Astrocyte of the spinal cord (primary cell): ENCODE measurements at regions not wholly inside any gene's neighbourhood (a gene's known extent, or its start where the extent isn't known, plus 50 kb on each side); places are given as distances from the start of the nearest gene placed in this dataset.

ENCODE experiments used
- DNase-seq: peaks from one replicate; pipeline ENCODE4 v3.0.0; 2011; ENCODE audit warnings: low read depth, low spot score
- H3K4me3 ChIP-seq: 2 replicates; pipeline ENCODE4 v1.5.1; 2011; ENCODE audit warnings: low read depth, mild to moderate bottlenecking, low read length, moderate library complexity
- CTCF ChIP-seq: IDR thresholded peaks from 2 replicates; pipeline ENCODE4 v1.5.1; 2012; ENCODE audit warnings: low read depth, mild to moderate bottlenecking, low read length, inconsistent platforms
- in situ Hi-C: cut with HindIII; loops from 2 replicates; pipeline ENCODE4 v1.10.0; 2017; ENCODE audit warnings: low sequenced_read_pairs

GRCh38 chr1:217363319-217363718, 267.6 kb downstream of the GPATCH2 start:
- in situ Hi-C loops: no loop called here
- no peak for TF ChIP-seq CTCF
- no peak for DNase-seq
- H3K4me3 ChIP-seq: no peak overlapping the region

DNA sequence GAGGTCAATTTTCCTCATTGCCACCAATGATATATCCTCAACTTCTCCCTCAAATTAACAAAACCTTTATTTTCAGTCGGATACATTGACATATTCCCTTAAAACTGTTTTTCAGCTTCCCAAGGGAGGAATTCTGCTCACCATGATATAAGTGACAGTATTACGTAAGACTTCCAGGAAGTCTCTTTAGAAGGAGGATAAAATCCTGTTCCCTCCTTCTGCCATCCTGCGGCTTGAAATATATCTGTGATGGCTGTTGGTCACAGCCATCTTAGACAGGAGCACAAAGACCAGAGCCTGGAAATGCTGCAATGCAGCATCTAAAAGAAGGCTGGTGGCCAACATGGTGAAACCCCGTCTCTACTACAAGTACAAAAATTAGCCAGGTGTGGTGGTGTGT, 270.4 kb downstream of the GPATCH2 start:
- no peak overlapping the region for H3K4me3 ChIP-seq
- no peak for TF ChIP-seq CTCF
- in situ Hi-C loops: no loop called here
- DNase-seq: no peak

GRCh38 chr1:217354895-217355294, 276.0 kb downstream of the GPATCH2 start:
- no peak for TF ChIP-seq CTCF

DNA sequence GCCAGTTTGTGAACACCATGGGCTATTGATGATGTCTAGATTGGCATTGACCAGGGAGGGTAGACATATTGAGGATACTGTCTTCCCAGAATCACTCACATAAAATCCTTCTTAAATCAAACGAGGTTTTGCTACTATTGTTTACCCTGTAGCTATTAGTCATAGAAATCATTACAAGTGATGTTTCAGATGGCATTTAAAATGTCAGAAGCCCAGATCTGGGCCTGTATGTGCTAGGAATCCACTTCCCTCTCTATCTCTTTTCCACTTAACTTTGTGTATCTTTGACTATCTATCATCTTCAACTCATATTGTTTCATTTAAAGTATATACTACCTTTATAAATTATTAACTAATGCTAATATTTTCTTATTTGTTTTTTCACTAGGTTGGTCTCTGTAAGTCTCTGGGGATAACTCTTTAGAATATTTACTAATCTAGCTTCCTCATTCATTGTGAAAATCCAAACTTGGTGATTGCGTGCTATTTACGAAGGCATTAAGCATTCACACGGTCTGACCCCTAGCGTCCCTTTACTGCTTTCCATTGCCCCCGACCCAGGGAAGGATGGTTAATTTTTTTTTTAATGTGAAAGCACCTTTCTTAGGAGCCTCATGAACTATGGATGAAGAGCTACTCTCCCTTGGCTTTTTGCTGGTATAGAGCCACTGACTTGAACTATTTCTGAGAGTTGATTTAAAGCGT, 281.8 kb downstream of the GPATCH2 start:
- no peak for TF ChIP-seq CTCF
- in situ Hi-C loops: no loop called here
- no peak for DNase-seq
- H3K4me3 ChIP-seq: no peak overlapping the region

More at GRCh38 chr1:217354895-217355294, 276.0 kb downstream of the GPATCH2 start:
- no peak overlapping the region for H3K4me3 ChIP-seq
- no peak for DNase-seq
- in situ Hi-C loops: no loop called here

GRCh38 chr1:217344712-217345111, 286.2 kb downstream of the GPATCH2 start:
- in situ Hi-C loops: no loop called here
- DNase-seq: no peak
- H3K4me3 ChIP-seq: no peak overlapping the region
- TF ChIP-seq CTCF: no peak

- no peak for TF ChIP-seq CTCF
- in situ Hi-C loops: no loop called here
Observed at GRCh38 chr1:217343907-217344306, 287.0 kb downstream of the GPATCH2 start.

More at GRCh38 chr1:217343907-217344306, 287.0 kb downstream of the GPATCH2 start:
- no peak overlapping the region for H3K4me3 ChIP-seq
- no peak for DNase-seq
